ENCODE measurements at regions not wholly inside any gene's neighbourhood (a gene's known extent, or its start where the extent isn't known, plus 50 kb on each side); places are given as distances from the start of the nearest gene placed in this dataset.

DNA sequence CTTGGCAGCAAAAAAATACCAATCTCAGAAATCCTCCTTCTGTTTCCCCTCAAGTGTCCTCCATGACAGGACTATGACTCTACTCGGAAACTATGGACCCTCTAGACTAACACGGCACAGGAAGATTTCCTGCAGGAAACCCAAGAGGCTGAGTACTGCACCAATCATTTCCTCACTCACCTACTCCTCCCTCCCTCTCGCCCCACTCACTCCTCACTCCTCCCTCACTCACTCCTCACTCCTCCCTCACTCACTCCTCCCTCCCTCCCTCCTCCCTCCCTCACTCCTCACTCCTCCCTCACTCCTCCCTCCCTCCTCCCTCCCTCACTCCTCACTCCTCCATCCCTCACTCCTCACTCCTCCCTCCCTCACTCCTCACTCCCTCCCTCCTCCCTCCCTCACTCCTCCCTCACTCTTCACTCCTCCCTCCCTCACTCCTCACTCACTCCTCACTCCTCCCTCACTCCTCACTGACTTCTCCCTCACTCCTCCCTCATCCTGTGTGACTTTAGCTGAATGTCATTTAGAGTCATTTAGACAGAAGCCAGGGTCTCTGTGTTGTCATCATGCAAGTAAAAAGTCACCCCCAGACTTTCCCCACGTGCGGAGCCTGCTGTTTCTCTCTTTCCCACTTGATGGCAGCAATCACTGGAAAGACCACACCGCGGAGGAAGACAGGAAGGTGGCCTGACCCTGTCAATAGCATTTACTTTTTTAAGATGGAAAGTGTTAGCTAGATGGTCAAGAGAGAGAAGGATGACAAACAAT lies 226.8 kb upstream of the PDE10A start:
- no peak overlapping the region for H3K4me3 ChIP-seq (replicated peaks in 1 of 3; ENCODE audit: insufficient read depth in 1 of 3, low read depth in 2 of 3, low read length in 3 of 3)
- CTCF ChIA-PET (ENCODE audit: low intra/inter-chr PET ratio, low total read pairs): interaction anchor here (1.3 to 1.9 kb wide), 2 partner anchors 208 to 216 kb away, joined by 5 to 8 read pairs; no protein-coding TSS in a partner anchor
- no peaks in the 10 kb centered on the region for H4K20me1 ChIP-seq (ENCODE audit: insufficient read depth, low read length)
- H3K79me2 ChIP-seq (ENCODE audit: insufficient read depth, low read length): no peaks in the 10 kb centered on the region
- DNase-seq (ENCODE audit: low spot score): peak; percentile 35
- peak; percentile 81 for ATAC-seq
- H3K9me3 ChIP-seq (ENCODE audit: low read length): no peaks in the 10 kb centered on the region
- H3K4me1 ChIP-seq (ENCODE audit: insufficient read depth, low read length): no peaks in the 10 kb centered on the region
- H3K27ac ChIP-seq (ENCODE audit: extremely low read length, insufficient read depth, low read length): no peak overlapping the region
- FAIRE-seq: peak; percentile 61
- H3K4me2 ChIP-seq (ENCODE audit: low read depth, low read length): no peak overlapping the region
- H3K36me3 ChIP-seq (replicated peaks in 1 of 2; ENCODE audit: control insufficient read depth in 1 of 2, insufficient read depth in 2 of 2, low read length in 2 of 2): no peaks in the 10 kb centered on the region
- no peak overlapping the region for H3K9ac ChIP-seq (ENCODE audit: insufficient read depth, low read depth, low read length)
- WGBS (ENCODE audit: low lambda C conversion rate): 19% methylated on average over 7 of the region's 7 CpGs
- H2AFZ ChIP-seq (ENCODE audit: low read length): no peak overlapping the region
- no TSS peak for BruUV-seq (replicated peaks)
- peaks cover 0 to 30% of the 10 kb centered on the region in 2 experiments; a peak in 2 of 5 replicates for H3K27me3 ChIP-seq (ENCODE audit: control insufficient read depth in 1 of 2, insufficient read depth in 2 of 2, low read length in 2 of 2)
- peak; percentile 87 for TF ChIP-seq ZNF263 (CRISPR knock-in tag; IDR thresholded peaks at IDR 0.05)
- TF ChIP-seq PCBP1 (IDR thresholded peaks at IDR 0.05; ENCODE audit: borderline replicate concordance, low read depth, low read length): peak; percentile 81; the same call in 1 of the 2 replicates
- peak; percentile 98 for TF ChIP-seq HNRNPK (IDR thresholded peaks at IDR 0.05; ENCODE audit: low read depth, low read length, poor library complexity, severe bottlenecking)
- TF ChIP-seq, protein P1, sequence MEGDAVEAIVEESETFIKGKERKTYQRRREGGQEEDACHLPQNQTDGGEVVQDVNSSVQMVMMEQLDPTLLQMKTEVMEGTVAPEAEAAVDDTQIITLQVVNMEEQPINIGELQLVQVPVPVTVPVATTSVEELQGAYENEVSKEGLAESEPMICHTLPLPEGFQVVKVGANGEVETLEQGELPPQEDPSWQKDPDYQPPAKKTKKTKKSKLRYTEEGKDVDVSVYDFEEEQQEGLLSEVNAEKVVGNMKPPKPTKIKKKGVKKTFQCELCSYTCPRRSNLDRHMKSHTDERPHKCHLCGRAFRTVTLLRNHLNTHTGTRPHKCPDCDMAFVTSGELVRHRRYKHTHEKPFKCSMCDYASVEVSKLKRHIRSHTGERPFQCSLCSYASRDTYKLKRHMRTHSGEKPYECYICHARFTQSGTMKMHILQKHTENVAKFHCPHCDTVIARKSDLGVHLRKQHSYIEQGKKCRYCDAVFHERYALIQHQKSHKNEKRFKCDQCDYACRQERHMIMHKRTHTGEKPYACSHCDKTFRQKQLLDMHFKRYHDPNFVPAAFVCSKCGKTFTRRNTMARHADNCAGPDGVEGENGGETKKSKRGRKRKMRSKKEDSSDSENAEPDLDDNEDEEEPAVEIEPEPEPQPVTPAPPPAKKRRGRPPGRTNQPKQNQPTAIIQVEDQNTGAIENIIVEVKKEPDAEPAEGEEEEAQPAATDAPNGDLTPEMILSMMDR (CRISPR knock-in tag; IDR thresholded peaks at IDR 0.05): peak; percentile 60
- TF ChIP-seq DNMT1 (CRISPR knock-in tag; IDR thresholded peaks at IDR 0.05): no peak
- TF ChIP-seq PTBP1 (IDR thresholded peaks at IDR 0.05; ENCODE audit: low read depth, low read length, poor library complexity, severe bottlenecking): no peak
- 0 out of 2 replicates have a peak, but pooled peaks have one; percentile 39 for TF ChIP-seq EZH2 (conservative IDR thresholded peaks at IDR 0.05; ENCODE audit: low read depth, low read length)
- peak; percentile 42; the same call in 1 of the 2 replicates for TF ChIP-seq SMC3 (IDR thresholded peaks at IDR 0.05; ENCODE audit: low read length)
- peak; percentile 26; the same call in 1 of the 2 replicates for TF ChIP-seq RAD21 (CRISPR knock-in tag; IDR thresholded peaks at IDR 0.05)
- TF ChIP-seq STAG1 (CRISPR knock-in tag; IDR thresholded peaks at IDR 0.05): peak; percentile 70
- peak; percentile 99 for TF ChIP-seq PCBP2 (optimal IDR thresholded peaks at IDR 0.05; ENCODE audit: low read depth, low read length, poor library complexity, severe bottlenecking)
- TF ChIP-seq, protein P2, sequence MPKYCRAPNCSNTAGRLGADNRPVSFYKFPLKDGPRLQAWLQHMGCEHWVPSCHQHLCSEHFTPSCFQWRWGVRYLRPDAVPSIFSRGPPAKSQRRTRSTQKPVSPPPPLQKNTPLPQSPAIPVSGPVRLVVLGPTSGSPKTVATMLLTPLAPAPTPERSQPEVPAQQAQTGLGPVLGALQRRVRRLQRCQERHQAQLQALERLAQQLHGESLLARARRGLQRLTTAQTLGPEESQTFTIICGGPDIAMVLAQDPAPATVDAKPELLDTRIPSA (CRISPR knock-in tag; IDR thresholded peaks at IDR 0.05; ENCODE audit: borderline replicate concordance): no peak
- intact Hi-C loops (cut with micrococcal nuclease; ENCODE audit: unreplicated experiment) (loop anchor here (1.0 kb wide), 2 partner anchors 208 to 216 kb away; no protein-coding TSS in a partner anchor), in situ Hi-C loops (cut with HindIII; ENCODE audit: extremely low pct_ligation_motif_present, low pct_unique_long_range_greater_than_20kb) (loop anchor here (5.0 kb wide), 1 partner anchor 217 kb away; no protein-coding TSS in a partner anchor)
- POLR2A ChIA-PET: no interaction called here
